Thyroid gland (tissue), 4 donors: ENCODE measurements at regions not wholly inside any gene's neighbourhood (a gene's known extent, or its start where the extent isn't known, plus 50 kb on each side); places are given as distances from the start of the nearest gene placed in this dataset.

Source experiments
- DNase-seq, 2 donors: peaks; one replicate each; pipeline ENCODE4 v3.0.0-alpha.2; 2019
- H3K27ac ChIP-seq, 3 donors: fragments of 200-600 bp; sonication (generic); 1 replicate in 2 of 3; 2 replicates in 1 of 3; pipeline ENCODE4 v1.5.1; 2016 to 2019; ENCODE audit warnings: mild to moderate bottlenecking in 1 of 3, moderate library complexity in 1 of 3
- H3K27me3 ChIP-seq: fragments of 200-600 bp; sonication (generic); one replicate; pipeline ENCODE4 v1.5.1; 2019
- H3K36me3 ChIP-seq, 2 donors: fragments of 200-600 bp; sonication (generic); one replicate each; pipeline ENCODE4 v1.5.1; 2016 to 2019
- H3K4me1 ChIP-seq, 2 donors: fragments of 200-600 bp; sonication (generic); one replicate each; pipeline ENCODE4 v1.5.1; 2017 to 2019
- H3K4me3 ChIP-seq, 3 donors: fragments of 200-600 bp; sonication (generic); replicated peaks in 1 of 3; 1 replicate in 2 of 3; 2 replicates in 1 of 3; pipeline ENCODE4 v1.5.1; 2016; ENCODE audit warnings: mild to moderate bottlenecking in 1 of 3
- H3K9me3 ChIP-seq: fragments of 200-600 bp; sonication (generic); one replicate; pipeline ENCODE4 v1.5.1; 2017
- POLR2A ChIP-seq, 2 donors: fragments of 450-650 bp; IDR thresholded peaks; one replicate each; pipeline ENCODE4 v1.6.1; 2017; ENCODE audit warnings: antibody characterized with exemption in 2 of 2, mild to moderate bottlenecking in 2 of 2, moderate library complexity in 1 of 2
- WGBS, 2 donors: methylation state at CpG; one replicate each; pipeline ENCODE4 v1.1.5; 2017; 5-methylcytosine and 5-hydroxymethylcytosine counted together
- intact Hi-C: fragments of 100-400 bp; cut with DNase I; formaldehyde crosslinking; loops from one replicate; pipeline ENCODE4 v1.15.1; 2023
- TF ChIP-seq, protein P1 (sequence below), 6 experiments: fragments of 200-600 bp in 3 of 6; fragments of 450-650 bp in 3 of 6; sonication (generic) in 3 of 6; IDR thresholded peaks; one replicate each; pipeline ENCODE4 v1.5.1; 2016 to 2019; ENCODE audit warnings: antibody characterized with exemption in 6 of 6, mild to moderate bottlenecking in 2 of 6, inconsistent platforms in 1 of 6, moderate library complexity in 1 of 6

DNA sequence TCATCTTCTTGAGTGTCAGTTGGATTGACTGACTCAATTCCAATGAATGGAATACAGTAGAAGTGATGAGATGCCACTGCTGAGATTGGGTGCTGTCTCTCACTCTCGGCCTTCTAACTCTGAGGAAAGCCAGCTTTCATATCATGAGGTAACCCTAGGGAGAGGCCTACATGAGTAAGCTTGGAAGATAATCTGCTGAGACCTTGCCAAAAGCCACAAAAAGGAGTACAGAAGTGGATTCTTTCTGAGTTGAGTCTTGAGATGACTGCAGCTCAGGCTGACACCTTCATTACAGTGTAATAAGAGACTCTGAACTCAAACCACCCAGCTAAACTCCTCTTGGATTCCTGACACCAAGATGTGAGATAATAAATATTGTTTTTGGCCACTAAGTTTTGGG, 537.4 kb upstream of the MAGEB18 start:
- 80 to 91% methylated on average over 1 of the region's 1 CpG for WGBS, 2 donors
- no peak for DNase-seq
- intact Hi-C loops: no loop called here

DNA sequence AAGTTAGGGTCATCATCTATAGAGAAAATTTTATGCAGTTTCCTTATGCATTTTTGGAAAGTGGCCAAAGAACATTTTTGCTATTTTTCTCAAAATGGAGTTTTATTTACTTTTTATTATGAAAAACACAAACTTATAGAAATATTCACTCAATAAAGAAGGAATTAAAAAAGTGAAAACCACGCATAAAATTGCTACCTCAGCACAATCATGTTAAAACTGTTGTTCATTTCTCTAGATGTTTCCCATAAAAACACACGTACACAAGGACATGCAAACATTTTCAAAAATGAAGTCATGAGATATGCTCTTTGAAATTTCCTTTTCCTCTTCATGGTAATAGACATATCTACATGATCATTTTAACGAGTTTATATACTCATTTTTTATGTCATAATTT, 536.8 kb upstream of the MAGEB18 start:
- intact Hi-C loops: no loop called here
- no peaks in the 10 kb centered on the region for H3K36me3 ChIP-seq
- no peaks in the 10 kb centered on the region for H3K27me3 ChIP-seq
- H3K4me1 ChIP-seq: no peaks in the 10 kb centered on the region
- H3K9me3 ChIP-seq: no peaks in the 10 kb centered on the region
- no peak overlapping the region for H3K27ac ChIP-seq
- no peak overlapping the region for H3K4me3 ChIP-seq
- TF ChIP-seq, protein P1, sequence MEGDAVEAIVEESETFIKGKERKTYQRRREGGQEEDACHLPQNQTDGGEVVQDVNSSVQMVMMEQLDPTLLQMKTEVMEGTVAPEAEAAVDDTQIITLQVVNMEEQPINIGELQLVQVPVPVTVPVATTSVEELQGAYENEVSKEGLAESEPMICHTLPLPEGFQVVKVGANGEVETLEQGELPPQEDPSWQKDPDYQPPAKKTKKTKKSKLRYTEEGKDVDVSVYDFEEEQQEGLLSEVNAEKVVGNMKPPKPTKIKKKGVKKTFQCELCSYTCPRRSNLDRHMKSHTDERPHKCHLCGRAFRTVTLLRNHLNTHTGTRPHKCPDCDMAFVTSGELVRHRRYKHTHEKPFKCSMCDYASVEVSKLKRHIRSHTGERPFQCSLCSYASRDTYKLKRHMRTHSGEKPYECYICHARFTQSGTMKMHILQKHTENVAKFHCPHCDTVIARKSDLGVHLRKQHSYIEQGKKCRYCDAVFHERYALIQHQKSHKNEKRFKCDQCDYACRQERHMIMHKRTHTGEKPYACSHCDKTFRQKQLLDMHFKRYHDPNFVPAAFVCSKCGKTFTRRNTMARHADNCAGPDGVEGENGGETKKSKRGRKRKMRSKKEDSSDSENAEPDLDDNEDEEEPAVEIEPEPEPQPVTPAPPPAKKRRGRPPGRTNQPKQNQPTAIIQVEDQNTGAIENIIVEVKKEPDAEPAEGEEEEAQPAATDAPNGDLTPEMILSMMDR (IDR thresholded peaks at IDR 0.05): no peak
- no peak for TF ChIP-seq POLR2A (IDR thresholded peaks at IDR 0.05)
- 81 to 88% methylated on average over 3 of the region's 3 CpGs for WGBS, 2 donors
- DNase-seq: no peak

More for the DNA sequence above, 537.4 kb upstream of the MAGEB18 start:
- H3K27ac ChIP-seq: no peak overlapping the region
- no peaks in the 10 kb centered on the region for H3K9me3 ChIP-seq
- H3K27me3 ChIP-seq: no peaks in the 10 kb centered on the region
- no peaks in the 10 kb centered on the region for H3K36me3 ChIP-seq
- H3K4me1 ChIP-seq: no peaks in the 10 kb centered on the region
- H3K4me3 ChIP-seq: no peak overlapping the region
- TF ChIP-seq, protein P1 (IDR thresholded peaks at IDR 0.05): no peak
- TF ChIP-seq POLR2A (IDR thresholded peaks at IDR 0.05): no peak

DNA sequence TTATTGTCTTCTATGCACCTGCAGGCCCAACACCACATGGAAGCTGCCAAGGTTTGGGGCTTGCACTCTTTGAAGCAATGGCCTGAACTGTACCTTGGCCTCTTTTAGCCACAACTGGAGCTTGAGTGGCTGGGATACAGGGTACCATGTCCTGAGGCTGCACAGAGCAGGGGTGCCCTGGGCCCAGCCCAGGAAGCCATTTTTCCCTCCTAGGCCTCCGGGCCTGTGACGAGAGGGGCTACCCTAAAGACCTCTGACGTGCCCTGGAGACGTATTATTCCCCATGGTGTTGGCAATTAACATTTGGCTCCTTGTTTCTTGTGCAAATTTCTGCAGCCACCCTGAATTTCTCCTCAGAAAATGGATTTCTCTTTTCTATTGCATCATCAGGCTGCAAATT, 519.9 kb upstream of the MAGEB18 start:
- Histone ChIP-seq H3K9me3 (no peaks in the 10 kb centered on the region), H3K4me3 (no peak overlapping the region)

DNA sequence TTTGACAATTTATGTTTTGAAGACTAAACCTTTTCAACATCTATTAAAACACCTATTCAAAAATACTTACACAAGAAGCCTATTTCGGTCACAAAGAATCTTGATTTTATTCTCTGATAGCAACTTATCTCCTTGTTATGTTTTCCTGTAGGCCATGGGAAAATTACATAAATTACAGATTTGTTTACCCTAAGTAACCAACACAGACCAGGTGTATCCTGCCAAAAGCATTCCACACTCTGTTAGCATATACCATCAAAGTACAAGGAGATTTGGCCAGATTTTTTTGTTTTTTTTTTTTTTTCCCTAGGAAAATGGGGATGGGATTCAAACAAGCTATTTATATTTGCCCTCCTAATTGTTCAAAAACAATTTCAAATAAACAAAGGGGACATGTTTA, 497.9 kb upstream of the MAGEB18 start:
- Histone ChIP-seq H3K4me3 (no peak overlapping the region), H3K27me3 (no peaks in the 10 kb centered on the region), H3K4me1 (no peaks in the 10 kb centered on the region), H3K27ac (no peak overlapping the region), H3K9me3 (no peaks in the 10 kb centered on the region), H3K36me3 (no peaks in the 10 kb centered on the region)
- TF ChIP-seq, protein P1 (IDR thresholded peaks at IDR 0.05): no peak
- TF ChIP-seq POLR2A (IDR thresholded peaks at IDR 0.05): no peak
- 3 to 71% methylated on average over 1 of the region's 1 CpG for WGBS, 2 donors
- no peak for DNase-seq
- intact Hi-C loops: no loop called here

More for the DNA sequence above, 519.9 kb upstream of the MAGEB18 start:
- no peaks in the 10 kb centered on the region for H3K27me3 ChIP-seq
- TF ChIP-seq, protein P1 (IDR thresholded peaks at IDR 0.05): no peak
- TF ChIP-seq POLR2A (IDR thresholded peaks at IDR 0.05): no peak
- intact Hi-C loops: no loop called here
- DNase-seq: no peak
- 80% methylated on average over 1 of the region's 4 CpGs; no CpG with 5 or more reads in 1 of the 2 donors for WGBS, 2 donors
- H3K36me3 ChIP-seq: no peaks in the 10 kb centered on the region
- no peak overlapping the region for H3K27ac ChIP-seq
- H3K4me1 ChIP-seq: no peaks in the 10 kb centered on the region

DNA sequence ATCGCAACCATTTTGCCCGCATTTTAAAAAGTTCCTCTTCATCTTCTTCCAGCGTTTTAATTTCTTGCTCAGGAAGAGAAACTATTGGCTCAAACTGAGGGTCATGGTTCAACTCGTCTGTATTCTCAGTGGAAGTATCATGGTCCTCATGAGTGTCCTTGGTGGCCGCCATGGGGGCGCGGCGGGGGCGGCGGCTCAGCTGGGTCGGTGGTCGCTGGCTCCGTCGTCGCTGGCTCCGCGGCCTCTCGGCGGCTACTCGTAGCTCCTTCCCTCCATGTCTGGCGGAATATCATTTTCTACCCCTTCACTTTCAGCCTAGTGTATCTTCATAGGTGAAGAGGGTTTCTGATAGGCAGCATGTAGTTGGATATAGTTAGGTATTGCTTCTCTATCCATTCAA, 492.0 kb upstream of the MAGEB18 start:
- no peak for DNase-seq
- H3K36me3 ChIP-seq: no peaks in the 10 kb centered on the region
- no peaks in the 10 kb centered on the region for H3K9me3 ChIP-seq
- H3K4me3 ChIP-seq: no peak overlapping the region
- WGBS, 2 donors: 98 to 99% methylated on average over 21 of the region's 21 CpGs
- H3K27ac ChIP-seq: no peak overlapping the region
- intact Hi-C loops: no loop called here
- H3K4me1 ChIP-seq: no peaks in the 10 kb centered on the region
- no peaks in the 10 kb centered on the region for H3K27me3 ChIP-seq
- no peak for TF ChIP-seq POLR2A (IDR thresholded peaks at IDR 0.05)
- TF ChIP-seq, protein P1 (IDR thresholded peaks at IDR 0.05): no peak
